Right cardiac atrium (tissue), 5 donors: ENCODE measurements at regions not wholly inside any gene's neighbourhood (a gene's known extent, or its start where the extent isn't known, plus 50 kb on each side); places are given as distances from the start of the nearest gene placed in this dataset.

Experiments used
- ATAC-seq, 2 donors: fragments of 200-7000 bp; cut with Tn5 transposase; one replicate each; pipeline versions ENCODE4 v1.8.0 to v1.9.1; 2020; ENCODE audit warnings: moderate library complexity in 2 of 2, mild to moderate bottlenecking in 1 of 2
- DNase-seq, 3 donors: peaks; one replicate each; pipeline ENCODE4 v3.0.0-alpha.2; 2020
- H3K27ac ChIP-seq: one replicate; pipeline ENCODE4 v1.5.1; 2013; ENCODE audit warnings: mild to moderate bottlenecking, low read length, control low read depth, moderate library complexity
- H3K27me3 ChIP-seq: one replicate; pipeline ENCODE4 v1.6.1; 2013; ENCODE audit not compliant: control insufficient read depth, insufficient read depth
- H3K4me1 ChIP-seq: one replicate; pipeline ENCODE4 v1.6.1; 2013; ENCODE audit warnings: low read length; ENCODE audit not compliant: control insufficient read depth, insufficient read depth
- H3K4me3 ChIP-seq: one replicate; pipeline ENCODE4 v1.5.1; 2013; ENCODE audit warnings: low read length, control low read depth
- H3K9me3 ChIP-seq: one replicate; pipeline ENCODE4 v1.6.1; 2013; ENCODE audit warnings: low read length; ENCODE audit not compliant: control insufficient read depth
- WGBS: extraction: QIAGEN DNeasy Blood & Tissue Kit; methylation state at CpG from one replicate; pipeline ENCODE4 v1.1.7; 2013; 5-methylcytosine and 5-hydroxymethylcytosine counted together
- intact Hi-C, 4 donors: fragments of 100-400 bp; cut with DNase I; formaldehyde crosslinking; loops; one replicate each; pipeline versions ENCODE4 v1.11.0 to v1.14.0; 2022 to 2023
- donor health status: healthy with polysubstance abuse.
- donor health status: DM: no; HTN: yes; CAD: no.
- donor health status: DM: no; HTN: no; CAD: no.
- donor health status: DM: no; HTN: yes; CAD: no; lungs with severe emphysema.
- donor health status: DM: yes; HTN: yes; CAD: no.

DNA sequence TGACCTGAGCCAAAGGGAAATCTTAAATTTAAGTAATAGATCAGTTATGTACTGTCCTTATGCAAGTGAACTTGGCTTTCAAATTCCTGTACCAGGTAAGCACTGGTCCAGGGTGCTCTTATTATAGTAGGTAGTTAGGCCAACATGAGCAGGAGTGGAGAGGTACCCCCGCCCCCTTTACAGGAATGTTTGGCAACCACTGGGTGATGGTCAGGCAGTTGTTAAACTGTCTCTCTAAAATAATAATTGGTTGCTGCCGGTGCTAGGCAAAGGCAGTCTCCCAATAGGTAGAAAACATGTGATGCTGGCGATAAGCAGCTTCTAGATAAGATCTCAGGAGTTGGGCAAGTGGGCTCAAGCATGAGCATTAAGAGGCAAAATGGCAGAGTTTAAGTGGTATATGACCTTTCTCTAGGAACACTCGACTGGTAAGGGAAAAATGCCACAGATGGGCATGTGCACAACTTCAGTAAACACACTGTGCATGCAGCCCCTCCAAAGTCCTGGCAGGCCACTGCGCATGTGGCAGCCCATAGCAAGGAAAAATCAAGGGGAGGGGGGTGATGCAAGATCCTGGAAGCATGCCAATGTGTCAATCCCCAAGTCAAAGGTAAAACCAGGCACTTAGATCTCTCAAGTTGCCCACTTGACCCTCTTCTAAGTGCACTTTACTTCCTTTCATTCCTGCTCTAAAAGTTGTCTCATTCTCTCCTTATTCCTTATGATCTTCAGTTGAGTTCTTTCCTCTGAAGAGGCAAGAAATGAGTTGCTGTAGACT, 1239.7 kb downstream of the C4orf33 start:
- Histone ChIP-seq H3K4me3 (no peak overlapping the region), H3K27me3 (no peaks in the 10 kb centered on the region), H3K9me3 (no peaks in the 10 kb centered on the region), H3K4me1 (no peaks in the 10 kb centered on the region), H3K27ac (no peak overlapping the region)
- intact Hi-C loops = no loop called here
- WGBS = 73% methylated on average over 5 of the region's 5 CpGs
- DNase-seq (no peak), ATAC-seq (no peak)

- Histone ChIP-seq H3K4me3 (no peak overlapping the region), H3K4me1 (no peaks in the 10 kb centered on the region), H3K9me3 (no peaks in the 10 kb centered on the region), H3K27ac (no peak overlapping the region), H3K27me3 (no peaks in the 10 kb centered on the region)
- WGBS = 51% methylated on average over 5 of the region's 5 CpGs
- intact Hi-C loops = no loop called here
- DNase-seq = no peak
- peak in 1 of 2 donors; percentile 25 for ATAC-seq
Measured at GRCh38 chr4:130336585-130337217, 1240.7 kb downstream of the C4orf33 start.

DNA sequence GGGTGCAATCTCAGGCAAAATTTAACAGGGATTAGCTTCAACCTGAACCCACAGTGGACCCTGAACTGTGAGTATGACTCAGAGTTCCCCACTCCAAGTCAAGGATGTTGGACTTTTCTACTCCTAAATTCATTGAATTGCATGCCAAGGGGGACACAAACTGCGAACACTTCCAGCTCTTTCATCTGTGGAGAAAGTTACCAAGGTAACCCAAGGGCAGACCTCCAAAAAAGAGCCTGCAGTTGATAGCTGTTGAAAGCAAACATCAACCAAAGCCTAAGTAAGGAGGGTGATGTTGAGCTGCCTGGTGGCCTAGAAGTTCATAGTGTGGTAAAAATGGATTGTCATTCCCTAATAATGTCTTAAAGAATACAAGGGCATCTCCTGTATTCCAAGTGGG, 1242.9 kb downstream of the C4orf33 start:
- H3K4me3 ChIP-seq = no peak overlapping the region
- no peaks in the 10 kb centered on the region for H3K4me1 ChIP-seq
- WGBS = 71% methylated on average over 1 of the region's 1 CpG
- H3K27me3 ChIP-seq = no peaks in the 10 kb centered on the region
- DNase-seq (no peak), ATAC-seq (no peak)
- H3K27ac ChIP-seq = no peak overlapping the region
- intact Hi-C loops = no loop called here
- no peaks in the 10 kb centered on the region for H3K9me3 ChIP-seq

DNA sequence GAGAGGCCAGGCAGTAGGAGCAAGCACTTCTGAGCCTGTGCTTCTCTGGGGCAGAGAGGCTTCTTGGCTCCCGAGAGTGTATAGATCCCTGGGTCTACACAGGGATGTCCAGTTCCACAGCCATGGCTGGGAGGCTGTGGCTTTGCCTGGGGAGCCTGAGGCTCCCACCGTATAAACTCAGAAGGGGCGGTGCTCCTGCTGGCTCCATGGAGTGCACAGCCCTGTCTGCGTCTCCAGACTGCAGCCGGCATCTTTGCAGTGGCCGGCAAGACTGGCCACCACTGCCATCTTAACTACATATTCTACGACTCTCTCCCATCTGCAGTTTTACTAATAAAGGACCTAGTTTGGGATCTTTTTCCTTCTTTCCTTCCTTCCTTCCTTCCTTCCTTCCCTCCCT, 1253.8 kb downstream of the C4orf33 start:
- DNase-seq (no peak), ATAC-seq (no peak)
- whole genome bisulfite sequencing = 91% methylated on average over 7 of the region's 7 CpGs
- H3K4me1 ChIP-seq = no peaks in the 10 kb centered on the region
- intact Hi-C loops = no loop called here
- H3K9me3 ChIP-seq = no peaks in the 10 kb centered on the region
- no peaks in the 10 kb centered on the region for H3K27me3 ChIP-seq
- no peak overlapping the region for H3K27ac ChIP-seq
- no peak overlapping the region for H3K4me3 ChIP-seq

GRCh38 chr4:130356873-130357272, 1260.9 kb downstream of the C4orf33 start:
- intact Hi-C loops = no loop called here
- Histone ChIP-seq H3K27me3 (no peaks in the 10 kb centered on the region), H3K9me3 (no peaks in the 10 kb centered on the region), H3K27ac (no peak overlapping the region), H3K4me3 (no peak overlapping the region), H3K4me1 (no peaks in the 10 kb centered on the region)
- no peak for ATAC-seq
- 47% methylated on average over 1 of the region's 1 CpG for WGBS
- no peak for DNase-seq

DNA sequence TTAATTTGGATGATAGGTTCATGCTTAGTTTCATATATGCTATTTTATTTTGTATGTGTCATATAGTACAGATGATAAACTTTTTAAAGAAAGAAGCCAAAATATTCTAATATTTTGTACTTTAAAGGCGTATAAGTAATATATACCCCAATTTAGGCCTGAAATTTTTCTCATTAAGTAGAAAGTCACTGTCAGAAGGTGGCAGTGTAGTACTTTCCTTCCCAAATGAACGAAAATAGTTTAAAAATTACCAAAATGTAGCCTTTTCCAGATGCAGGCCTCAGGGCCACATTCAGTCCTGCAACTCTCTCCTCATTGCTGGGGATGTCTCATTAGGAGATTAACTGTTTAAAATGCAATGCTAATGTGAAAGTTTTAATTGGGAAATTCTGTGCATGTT, 1263.6 kb downstream of the C4orf33 start:
- no peak for DNase-seq
- Histone ChIP-seq H3K27me3 (no peaks in the 10 kb centered on the region), H3K27ac (no peak overlapping the region), H3K4me1 (no peaks in the 10 kb centered on the region), H3K4me3 (no peak overlapping the region), H3K9me3 (no peaks in the 10 kb centered on the region)
- 31% methylated on average over 2 of the region's 2 CpGs for WGBS
- ATAC-seq = no peak
- intact Hi-C loops = no loop called here

DNA sequence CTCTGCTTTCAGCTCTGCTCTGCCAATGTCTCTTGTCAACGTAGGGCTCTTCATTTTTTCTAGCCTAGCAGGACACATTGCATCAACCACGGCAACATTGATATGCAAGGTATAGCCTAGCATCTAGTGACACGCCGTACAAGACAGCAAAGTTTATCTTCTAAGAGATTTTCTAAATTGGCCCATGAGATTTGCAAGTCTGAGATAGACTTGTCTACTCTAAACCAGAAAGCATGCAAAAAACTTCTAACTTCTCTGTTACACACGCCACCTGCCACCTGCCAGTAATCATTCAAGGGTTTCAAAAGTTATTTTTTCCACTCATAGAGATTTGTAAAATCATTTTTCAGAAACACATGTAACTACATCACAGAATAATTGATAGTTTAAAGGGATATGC, 1265.7 kb downstream of the C4orf33 start:
- intact Hi-C loops = no loop called here
- Histone ChIP-seq H3K4me1 (no peaks in the 10 kb centered on the region), H3K27me3 (no peaks in the 10 kb centered on the region), H3K27ac (no peak overlapping the region), H3K9me3 (no peaks in the 10 kb centered on the region), H3K4me3 (no peak overlapping the region)
- WGBS = 56% methylated on average over 5 of the region's 5 CpGs
- no peak for DNase-seq
- no peak for ATAC-seq

DNA sequence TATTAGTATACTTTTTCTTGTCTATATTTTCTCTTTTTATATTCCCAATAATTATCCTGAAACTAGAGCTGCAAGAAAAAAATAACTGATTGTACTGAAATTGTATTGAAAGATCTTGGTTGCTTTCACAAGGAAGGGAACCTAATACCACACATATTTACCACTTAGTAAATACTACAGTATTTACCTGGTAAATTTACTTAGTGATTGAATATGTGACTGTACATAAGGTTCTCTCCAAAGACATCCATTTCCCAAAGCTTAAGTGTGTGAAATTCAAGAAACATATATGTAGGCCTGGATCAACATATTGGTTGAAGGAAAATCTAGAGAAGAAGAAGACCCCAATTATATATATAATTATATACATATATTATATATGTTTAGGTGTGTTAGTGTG, 1272.7 kb downstream of the C4orf33 start:
- no peak overlapping the region for H3K27ac ChIP-seq

GRCh38 chr4:130393231-130393630, 1297.3 kb downstream of the C4orf33 start:
- intact Hi-C loops = no loop called here

More for the DNA sequence above, 1272.7 kb downstream of the C4orf33 start:
- Histone ChIP-seq H3K9me3 (no peaks in the 10 kb centered on the region), H3K4me1 (no peaks in the 10 kb centered on the region), H3K4me3 (no peak overlapping the region), H3K27me3 (no peaks in the 10 kb centered on the region)
- no peak for ATAC-seq
- no peak for DNase-seq
- intact Hi-C loops = no loop called here

DNA sequence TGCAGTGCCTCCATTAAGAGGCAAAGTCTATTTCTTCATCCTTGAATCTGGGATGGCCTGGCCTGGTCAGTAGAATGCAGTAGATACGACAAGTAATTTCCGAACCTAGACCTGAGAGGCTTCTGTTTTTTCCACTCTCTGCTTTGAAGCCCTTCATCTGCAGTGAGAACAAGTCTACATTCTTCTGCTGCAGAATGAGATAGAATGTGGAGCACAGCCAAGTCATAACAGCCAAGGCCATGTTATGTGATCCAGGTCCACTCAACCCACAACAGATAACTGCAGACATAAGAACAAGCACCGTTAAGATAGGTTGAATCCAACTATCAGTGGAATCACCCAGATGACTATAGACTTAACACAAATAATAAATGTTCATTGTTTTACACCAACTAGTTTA, 1297.7 kb downstream of the C4orf33 start:
- Histone ChIP-seq H3K4me1 (no peaks in the 10 kb centered on the region), H3K9me3 (no peaks in the 10 kb centered on the region), H3K27me3 (no peaks in the 10 kb centered on the region), H3K4me3 (no peak overlapping the region), H3K27ac (no peak overlapping the region)
- 19% methylated on average over 3 of the region's 3 CpGs for WGBS
- DNase-seq (no peak), ATAC-seq (peak; percentile 47 to 67)
- intact Hi-C loops = no loop called here

More at GRCh38 chr4:130393231-130393630, 1297.3 kb downstream of the C4orf33 start:
- Histone ChIP-seq H3K27ac (no peak overlapping the region), H3K4me3 (no peak overlapping the region), H3K4me1 (no peaks in the 10 kb centered on the region), H3K27me3 (no peaks in the 10 kb centered on the region), H3K9me3 (no peaks in the 10 kb centered on the region)
- no peak for DNase-seq
- no peak for ATAC-seq

DNA sequence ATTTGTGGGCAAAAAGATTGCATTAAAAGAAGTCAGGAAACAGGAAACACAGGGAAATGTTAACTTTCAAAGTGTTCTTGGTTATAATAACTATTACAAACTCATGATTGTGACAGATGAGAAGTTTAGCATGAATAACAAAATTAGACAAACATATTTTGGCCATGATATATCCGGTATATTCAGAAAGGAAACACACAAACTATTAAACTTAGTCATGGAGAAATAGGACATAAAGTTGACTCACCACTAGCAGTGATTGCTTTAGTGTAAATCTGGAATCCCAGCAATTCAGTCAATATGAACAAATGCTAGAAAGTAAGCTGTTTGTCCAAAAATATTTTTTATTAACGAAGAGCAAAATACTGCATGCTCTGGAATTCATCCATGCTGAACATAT, 1299.9 kb downstream of the C4orf33 start:
- no peak for DNase-seq
- H3K27me3 ChIP-seq = no peaks in the 10 kb centered on the region
- WGBS = 41% methylated on average over 2 of the region's 2 CpGs
- intact Hi-C loops = no loop called here
- no peak for ATAC-seq
- H3K4me3 ChIP-seq = no peak overlapping the region
- H3K4me1 ChIP-seq = no peaks in the 10 kb centered on the region
- H3K27ac ChIP-seq = no peak overlapping the region
- H3K9me3 ChIP-seq = no peaks in the 10 kb centered on the region
